HG03045 (cell line): ENCODE measurements at regions not wholly inside any gene's neighbourhood (a gene's known extent, or its start where the extent isn't known, plus 50 kb on each side); places are given as distances from the start of the nearest gene placed in this dataset.

ENCODE experiments used
- ATAC-seq: cut with Tn5 transposase; IDR thresholded peaks from one replicate; pipeline ENCODE4 v1.9.1; 2021; ENCODE audit warnings: mild to moderate bottlenecking, moderate library complexity; ENCODE audit not compliant: unreplicated experiment

- no peak for ATAC-seq
Observed at GRCh38 chr9:8262625-8263622, 463.3 kb upstream of the DMAC1 start.

GRCh38 chr9:8261737-8262136, 462.2 kb upstream of the DMAC1 start:
- ATAC-seq: no peak

- no peak for ATAC-seq
Observed at GRCh38 chr9:8259028-8259427, 459.4 kb upstream of the DMAC1 start.

- no peak for ATAC-seq
Observed at GRCh38 chr9:8256880-8257279, 457.3 kb upstream of the DMAC1 start.

GRCh38 chr9:8255850-8256249, 456.3 kb upstream of the DMAC1 start:
- ATAC-seq: no peak

GRCh38 chr9:8254541-8254940, 455.0 kb upstream of the DMAC1 start:
- no peak for ATAC-seq

GRCh38 chr9:8252445-8252844, 452.9 kb upstream of the DMAC1 start:
- ATAC-seq: no peak

- ATAC-seq: no peak
Observed at GRCh38 chr9:8251566-8251965, 452.0 kb upstream of the DMAC1 start.

- ATAC-seq: no peak
Observed at GRCh38 chr9:8244505-8245092, 445.0 kb upstream of the DMAC1 start.

GRCh38 chr9:8241201-8241600, 441.6 kb upstream of the DMAC1 start:
- no peak for ATAC-seq

- no peak for ATAC-seq
Observed at GRCh38 chr9:8237096-8237495, 437.5 kb upstream of the DMAC1 start.

GRCh38 chr9:8235489-8235888, 435.9 kb upstream of the DMAC1 start:
- no peak for ATAC-seq

- ATAC-seq: no peak
Observed at GRCh38 chr9:8234316-8234715, 434.7 kb upstream of the DMAC1 start.

GRCh38 chr9:8232726-8233125, 433.1 kb upstream of the DMAC1 start:
- ATAC-seq: no peak

GRCh38 chr9:8229226-8229625, 429.6 kb upstream of the DMAC1 start:
- ATAC-seq: no peak

GRCh38 chr9:8224381-8224801, 424.8 kb upstream of the DMAC1 start:
- ATAC-seq: no peak

GRCh38 chr9:8223861-8224260, 424.3 kb upstream of the DMAC1 start:
- no peak for ATAC-seq

- ATAC-seq: no peak
Observed at GRCh38 chr9:8221462-8221861, 421.9 kb upstream of the DMAC1 start.

- ATAC-seq: no peak
Observed at GRCh38 chr9:8208465-8208864, 408.9 kb upstream of the DMAC1 start.

- no peak for ATAC-seq
Observed at GRCh38 chr9:8207596-8207995, 408.0 kb upstream of the DMAC1 start.

- ATAC-seq: no peak
Observed at GRCh38 chr9:8206720-8207119, 407.1 kb upstream of the DMAC1 start.

- no peak for ATAC-seq
Observed at GRCh38 chr9:8205576-8205975, 406.0 kb upstream of the DMAC1 start.
